KBM-7 (cell line): ENCODE measurements at regions not wholly inside any gene's neighbourhood (a gene's known extent, or its start where the extent isn't known, plus 50 kb on each side); places are given as distances from the start of the nearest gene placed in this dataset.
A peak's percentile ranks its signal among the peaks of the same experiment; 100 is the strongest.
"Not testable (repeated sequence)": the region's sequence is repeated elsewhere in the genome, so short reads cannot be mapped to it uniquely, and the experiment has no call there.

Experiments used
- DNase-seq: peaks from one replicate; pipeline ENCODE4 v3.0.0-alpha.2; 2015
- in situ Hi-C: fragments of 300-500 bp; cut with MboI; formaldehyde crosslinking; loops from 2 replicates; pipeline ENCODE4 v1.14.3; 2020; ENCODE audit warnings: low sequenced_read_pairs, low pct_unique_long_range_greater_than_20kb, mixed read lengths

GRCh38 chr17:31724026-31724425 is 135.0 kb downstream of the COPRS start:
- DNase-seq = no peak
- in situ Hi-C loops = no loop called here

- in situ Hi-C loops = no loop called here
- DNase-seq = no peak
These were observed 136.6 kb downstream of the COPRS start for GRCh38 chr17:31722251-31723056.

- in situ Hi-C loops = no loop called here
- DNase-seq = no peak
These were observed 137.6 kb downstream of the COPRS start for GRCh38 chr17:31721291-31722025.

GRCh38 chr17:31717251-31717650 is 141.8 kb downstream of the COPRS start:
- DNase-seq, in situ Hi-C loops: not testable (repeated sequence)

GRCh38 chr17:31715446-31715845 is 143.6 kb downstream of the COPRS start:
- in situ Hi-C loops = no loop called here
- DNase-seq = peak; percentile 18

- in situ Hi-C loops = no loop called here
- no peak for DNase-seq
These were observed 154.6 kb downstream of the COPRS start for GRCh38 chr17:31704483-31704882.

- peak; percentile 26 for DNase-seq
- in situ Hi-C loops = no loop called here
These were observed 157.0 kb downstream of the COPRS start for GRCh38 chr17:31702041-31702440.

GRCh38 chr17:31700973-31701372 is 158.1 kb downstream of the COPRS start:
- in situ Hi-C loops = no loop called here
- no peak for DNase-seq

- in situ Hi-C loops = no loop called here
- DNase-seq = no peak
These were observed 159.2 kb downstream of the COPRS start for GRCh38 chr17:31699886-31700285.

GRCh38 chr17:31699281-31699680 is 159.8 kb downstream of the COPRS start:
- in situ Hi-C loops = no loop called here
- DNase-seq = no peak

- in situ Hi-C loops = no loop called here
- no peak for DNase-seq
These were observed 160.3 kb downstream of the COPRS start for GRCh38 chr17:31698751-31699150.

- no peak for DNase-seq
- in situ Hi-C loops = no loop called here
These were observed 161.2 kb downstream of the COPRS start for GRCh38 chr17:31697838-31698237.

- in situ Hi-C loops = no loop called here
- DNase-seq = no peak
These were observed 162.2 kb downstream of the COPRS start for GRCh38 chr17:31696703-31697325.

GRCh38 chr17:31696184-31696602 is 162.9 kb downstream of the COPRS start:
- in situ Hi-C loops = no loop called here
- no peak for DNase-seq

- no peak for DNase-seq
- in situ Hi-C loops = no loop called here
These were observed 163.5 kb downstream of the COPRS start for GRCh38 chr17:31695456-31696090.

GRCh38 chr17:31693433-31694220 is 165.4 kb downstream of the COPRS start:
- no peak for DNase-seq
- in situ Hi-C loops = no loop called here

- DNase-seq = no peak
- in situ Hi-C loops = no loop called here
These were observed 166.4 kb downstream of the COPRS start for GRCh38 chr17:31692632-31693031.

GRCh38 chr17:31692027-31692426 is 167.0 kb downstream of the COPRS start:
- in situ Hi-C loops = no loop called here

More at GRCh38 chr17:31692027-31692426, 167.0 kb downstream of the COPRS start:
- DNase-seq = no peak
